HG02981 (cell line): ENCODE measurements at regions not wholly inside any gene's neighbourhood (a gene's known extent, or its start where the extent isn't known, plus 50 kb on each side); places are given as distances from the start of the nearest gene placed in this dataset.

Experiments
- ATAC-seq: cut with Tn5 transposase; IDR thresholded peaks from one replicate; pipeline ENCODE4 v1.9.1; 2021; ENCODE audit warnings: mild to moderate bottlenecking, moderate library complexity; ENCODE audit not compliant: unreplicated experiment

- no peak for ATAC-seq
Observed at GRCh38 chr22:49573109-49573765, 254.4 kb downstream of the BRD1 start.

- no peak for ATAC-seq
Observed at GRCh38 chr22:49571326-49571725, 256.3 kb downstream of the BRD1 start.

GRCh38 chr22:49570032-49570848 is 257.4 kb downstream of the BRD1 start:
- ATAC-seq: no peak

- no peak for ATAC-seq
Observed at GRCh38 chr22:49569286-49570031, 258.2 kb downstream of the BRD1 start.

GRCh38 chr22:49568751-49569285 is 258.9 kb downstream of the BRD1 start:
- ATAC-seq: no peak

- ATAC-seq: no peak
Observed at GRCh38 chr22:49567899-49568750, 259.5 kb downstream of the BRD1 start.

GRCh38 chr22:49566693-49567092 is 261.0 kb downstream of the BRD1 start:
- no peak for ATAC-seq

GRCh38 chr22:49566141-49566541 is 261.5 kb downstream of the BRD1 start:
- no peak for ATAC-seq

- ATAC-seq: no peak
Observed at GRCh38 chr22:49565516-49565855, 262.2 kb downstream of the BRD1 start.

- ATAC-seq: no peak
Observed at GRCh38 chr22:49564666-49565515, 262.8 kb downstream of the BRD1 start.

- no peak for ATAC-seq
Observed at GRCh38 chr22:49564054-49564453, 263.6 kb downstream of the BRD1 start.

- ATAC-seq: no peak
Observed at GRCh38 chr22:49562685-49563249, 264.9 kb downstream of the BRD1 start.

- no peak for ATAC-seq
Observed at GRCh38 chr22:49561976-49562375, 265.7 kb downstream of the BRD1 start.

GRCh38 chr22:49561338-49561737 is 266.3 kb downstream of the BRD1 start:
- ATAC-seq: no peak

- ATAC-seq: no peak
Observed at GRCh38 chr22:49555526-49555925, 272.1 kb downstream of the BRD1 start.

- ATAC-seq: no peak
Observed at GRCh38 chr22:49554741-49555140, 272.9 kb downstream of the BRD1 start.

GRCh38 chr22:49554296-49554625 is 273.4 kb downstream of the BRD1 start:
- no peak for ATAC-seq

GRCh38 chr22:49553518-49554295 is 274.0 kb downstream of the BRD1 start:
- ATAC-seq: no peak

- no peak for ATAC-seq
Observed at GRCh38 chr22:49553076-49553475, 274.6 kb downstream of the BRD1 start.
